A204.1 (cell line): ENCODE measurements at regions not wholly inside any gene's neighbourhood (a gene's known extent, or its start where the extent isn't known, plus 50 kb on each side); places are given as distances from the start of the nearest gene placed in this dataset.
"Not testable (repeated sequence)": the region's sequence is repeated elsewhere in the genome, so short reads cannot be mapped to it uniquely, and the experiment has no call there.

Experiments
- FAIRE-seq: peaks from 2 replicates; lab custom pipeline; 2012; peaks lifted over from hg19 to GRCh38; lab: Jason Lieb, UNC

GRCh38 chr15:23750179-23750578, 63.1 kb upstream of the NDN start:
- FAIRE-seq: no peak

DNA sequence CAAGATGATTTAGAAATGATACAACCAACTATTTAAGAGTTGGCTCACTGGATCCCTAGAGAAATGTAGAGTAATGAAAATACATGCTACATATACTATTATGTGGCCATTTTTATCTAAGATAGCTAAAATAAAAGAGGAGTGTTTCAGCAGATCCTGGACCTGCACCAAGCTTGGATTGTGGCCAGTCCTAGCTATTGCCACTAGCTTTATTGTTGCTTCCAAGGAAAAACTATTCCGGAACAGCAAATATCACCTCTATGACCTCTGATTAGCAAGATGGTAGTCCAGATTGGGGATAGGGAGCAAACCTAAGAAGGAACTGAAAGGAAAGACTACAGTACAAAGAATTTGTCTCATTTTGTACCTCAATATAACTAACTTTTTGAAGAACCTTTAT, 63.7 kb upstream of the NDN start:
- FAIRE-seq: no peak

- FAIRE-seq: no peak
Measured at GRCh38 chr15:23753248-23753647, 66.1 kb upstream of the NDN start.

DNA sequence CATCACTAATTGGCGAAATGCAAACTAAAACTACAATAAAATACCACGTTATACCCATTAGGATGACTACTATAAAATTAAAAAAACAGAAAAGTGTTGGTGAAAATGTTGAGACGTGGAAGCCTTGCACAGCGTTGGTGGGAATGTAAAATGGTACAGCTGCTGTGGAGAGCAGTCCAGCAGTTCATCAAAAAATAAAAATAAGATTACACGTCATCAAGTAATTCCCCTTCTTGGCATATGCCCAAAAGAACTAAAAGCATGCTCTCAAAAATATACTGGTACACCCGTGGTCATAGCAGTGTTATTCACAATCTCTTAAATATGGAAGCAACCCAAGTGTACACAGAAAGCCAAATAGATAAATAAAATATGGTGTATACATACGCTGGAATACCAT, 71.8 kb upstream of the NDN start:
- FAIRE-seq: no peak

DNA sequence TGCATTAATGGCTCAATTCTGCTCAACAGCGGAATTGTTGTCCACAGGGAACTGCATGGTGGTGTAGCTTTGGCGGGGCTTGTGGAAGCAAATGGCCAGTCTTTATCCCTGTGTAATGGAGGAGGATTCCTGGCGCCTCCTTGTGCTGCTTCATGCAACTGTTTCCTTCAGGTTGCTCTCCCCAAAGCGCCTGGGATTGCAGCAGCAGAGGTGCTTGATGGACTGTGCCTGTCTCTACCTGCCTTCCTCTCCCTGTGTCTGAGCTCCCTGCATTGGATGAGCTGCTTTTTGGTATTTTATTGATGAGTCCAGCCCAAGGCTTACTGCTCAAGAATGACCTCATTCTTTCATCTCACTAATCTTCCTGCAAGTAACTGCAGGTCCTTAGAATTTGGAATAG, 72.9 kb upstream of the NDN start:
- FAIRE-seq: no peak

DNA sequence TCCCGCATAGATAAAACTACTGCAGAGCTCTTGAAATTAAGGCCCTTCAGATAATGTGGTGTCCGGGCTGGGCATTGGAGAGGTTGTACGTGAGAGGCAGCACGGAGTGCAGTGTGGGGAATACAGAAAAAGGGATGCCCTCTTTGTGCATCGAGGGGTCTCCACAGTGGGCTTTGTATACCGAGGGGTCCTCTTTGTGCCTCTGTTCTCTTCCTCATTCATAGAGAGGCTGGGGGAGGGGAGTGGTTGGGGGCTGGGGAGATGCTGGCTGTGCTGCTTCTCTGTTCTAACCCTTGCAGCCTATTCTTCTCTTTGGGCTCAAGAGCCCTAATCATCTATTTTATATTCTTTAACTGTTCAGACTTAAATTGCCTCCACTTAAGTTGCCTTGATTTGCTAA, 74.3 kb upstream of the NDN start:
- FAIRE-seq: no peak

DNA sequence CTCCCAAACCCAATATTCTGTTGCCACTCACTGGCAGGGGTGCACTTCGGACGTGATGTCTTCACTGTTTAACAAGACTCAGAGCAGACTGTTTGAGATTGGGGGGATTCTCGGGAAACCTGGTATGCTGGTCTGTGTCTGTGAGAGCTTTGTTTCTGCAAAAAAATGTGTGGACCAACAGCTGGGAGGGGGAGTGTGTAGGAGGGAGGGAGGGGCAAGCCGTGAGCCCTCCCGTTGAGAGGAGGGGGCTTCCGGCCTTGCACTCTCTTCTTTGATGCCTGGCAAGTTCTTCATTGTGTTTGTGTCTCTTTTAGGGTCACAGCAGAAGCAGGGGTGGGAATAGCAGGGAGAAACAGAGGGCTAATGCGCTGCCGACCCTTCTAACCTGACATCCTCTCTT, 74.9 kb upstream of the NDN start:
- FAIRE-seq: no peak

DNA sequence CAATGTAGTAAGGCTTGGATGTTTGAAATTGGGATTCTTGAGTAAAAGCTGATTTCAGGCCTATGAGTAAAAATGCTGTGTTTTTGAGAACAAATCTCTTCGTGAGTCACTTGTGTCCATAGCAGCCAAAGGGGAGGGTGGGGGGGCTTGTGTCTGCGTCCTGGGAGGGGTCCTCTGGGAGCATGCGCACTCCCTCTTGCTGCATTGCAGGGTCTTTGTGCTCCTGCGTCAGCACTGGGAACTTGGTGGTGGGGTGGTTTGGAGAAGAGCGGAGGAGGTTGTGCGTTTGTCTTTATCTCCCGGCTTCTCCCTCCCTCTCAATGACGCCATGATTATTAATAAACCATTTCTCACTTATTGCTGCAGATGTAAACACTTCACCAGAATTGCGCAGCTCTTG, 75.9 kb upstream of the NDN start:
- FAIRE-seq: no peak

DNA sequence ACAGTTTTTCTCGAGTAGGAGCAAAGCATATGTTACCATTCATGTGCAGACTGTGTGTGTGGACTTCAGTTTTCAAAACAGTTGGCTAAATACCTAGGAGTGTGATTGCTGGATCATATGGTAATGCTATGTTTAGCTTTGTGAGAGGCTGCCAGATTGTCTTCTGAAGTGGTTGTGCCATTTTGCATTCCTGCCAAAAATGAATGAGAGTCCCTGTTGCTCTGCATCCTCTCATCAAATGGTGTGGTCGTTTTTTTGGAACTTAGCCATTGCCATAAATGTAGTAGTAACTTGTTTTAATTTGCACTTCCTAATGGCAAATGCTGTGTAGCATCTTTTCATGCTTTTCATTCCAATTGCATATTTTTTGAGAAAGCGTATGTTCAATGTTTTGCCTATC, 77.2 kb upstream of the NDN start:
- no peak for FAIRE-seq

- FAIRE-seq: no peak
Measured at GRCh38 chr15:23764716-23765115, 77.6 kb upstream of the NDN start.

GRCh38 chr15:23766779-23767178, 79.7 kb upstream of the NDN start:
- FAIRE-seq: not testable (repeated sequence)

- no peak for FAIRE-seq
Measured at GRCh38 chr15:23773093-23773492, 86.0 kb upstream of the NDN start.

GRCh38 chr15:23787346-23788105, 100.4 kb upstream of the NDN start:
- no peak for FAIRE-seq

GRCh38 chr15:23793191-23793680, 106.1 kb upstream of the NDN start:
- FAIRE-seq: no peak

GRCh38 chr15:23797747-23798446, 110.8 kb upstream of the NDN start:
- FAIRE-seq: no peak

GRCh38 chr15:23801881-23802280, 114.8 kb upstream of the NDN start:
- FAIRE-seq: no peak

GRCh38 chr15:23802896-23803435, 115.9 kb upstream of the NDN start:
- FAIRE-seq: not testable (repeated sequence)

DNA sequence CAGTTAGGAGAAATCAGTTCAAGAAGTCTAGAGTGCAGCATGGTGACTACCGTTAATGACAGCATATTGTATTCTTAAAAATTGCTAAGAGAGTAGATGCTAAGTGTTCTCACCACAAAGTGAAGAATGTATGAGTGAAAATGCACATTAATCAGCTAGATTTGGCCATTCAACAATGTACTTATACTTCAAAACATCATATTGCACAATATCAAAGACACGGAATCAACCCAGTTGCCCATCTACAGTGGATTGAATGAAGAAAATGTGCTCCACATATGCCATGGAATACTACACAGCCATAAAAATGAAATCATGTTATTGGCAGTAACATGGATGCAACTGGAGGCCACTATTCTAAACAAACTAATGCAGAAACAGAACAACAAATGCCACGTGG, 119.9 kb upstream of the NDN start:
- FAIRE-seq: no peak

DNA sequence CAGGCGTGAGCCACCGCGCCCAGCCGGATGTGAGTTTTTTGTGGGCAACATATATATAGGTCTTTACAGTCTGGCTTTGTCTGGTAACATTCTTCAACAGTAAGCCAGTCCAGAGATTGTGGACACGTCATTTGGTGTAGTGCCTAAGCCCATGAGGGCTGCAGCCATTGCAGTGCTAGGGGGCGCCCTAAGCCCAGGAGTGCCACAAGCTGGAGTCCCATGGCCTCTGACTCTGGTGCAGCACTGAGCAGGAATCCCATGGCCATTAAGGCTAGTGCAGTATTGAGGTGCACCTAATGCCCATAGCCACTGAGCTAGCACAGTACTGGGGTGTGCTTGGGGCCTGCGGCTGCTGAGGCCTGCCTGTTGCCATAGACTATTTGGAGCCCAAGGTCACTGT, 136.4 kb upstream of the NDN start:
- no peak for FAIRE-seq

DNA sequence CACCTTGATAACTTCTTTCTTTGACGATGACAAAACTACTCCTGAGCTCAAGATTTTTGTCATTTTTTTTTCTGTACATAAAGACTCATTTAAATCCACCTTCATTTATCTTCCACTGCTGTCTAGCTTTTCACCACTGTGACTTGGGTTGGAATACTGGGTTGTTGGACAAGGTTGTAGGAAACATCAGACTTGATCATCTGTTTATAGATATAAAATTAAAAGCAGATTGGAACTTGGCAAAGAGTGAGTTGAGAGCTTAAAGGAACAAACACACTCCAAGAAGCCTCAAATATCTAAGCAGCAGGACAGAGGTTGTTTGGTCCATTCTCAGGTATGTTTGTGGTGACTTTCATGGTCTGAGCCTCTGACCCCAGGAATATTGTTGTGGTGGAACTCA, 141.7 kb upstream of the NDN start:
- FAIRE-seq: no peak

DNA sequence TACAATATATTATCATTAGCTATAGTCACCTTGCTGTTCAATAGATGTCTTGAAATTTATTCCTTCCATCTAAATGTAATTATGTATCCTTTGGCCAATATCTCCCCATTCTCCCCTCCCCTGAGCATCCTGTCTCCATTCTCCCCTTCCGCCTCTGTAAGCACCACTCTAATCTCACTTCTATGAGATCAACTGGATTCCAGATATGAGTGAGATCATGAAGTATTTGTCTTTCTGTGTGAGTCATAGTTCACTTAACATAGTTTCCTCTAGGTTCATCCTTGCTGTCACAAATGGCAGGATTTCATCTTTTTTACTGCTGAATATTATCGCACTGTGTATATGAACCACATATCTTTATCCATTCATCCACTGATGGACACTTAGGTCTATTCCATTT, 148.8 kb upstream of the NDN start:
- no peak for FAIRE-seq

DNA sequence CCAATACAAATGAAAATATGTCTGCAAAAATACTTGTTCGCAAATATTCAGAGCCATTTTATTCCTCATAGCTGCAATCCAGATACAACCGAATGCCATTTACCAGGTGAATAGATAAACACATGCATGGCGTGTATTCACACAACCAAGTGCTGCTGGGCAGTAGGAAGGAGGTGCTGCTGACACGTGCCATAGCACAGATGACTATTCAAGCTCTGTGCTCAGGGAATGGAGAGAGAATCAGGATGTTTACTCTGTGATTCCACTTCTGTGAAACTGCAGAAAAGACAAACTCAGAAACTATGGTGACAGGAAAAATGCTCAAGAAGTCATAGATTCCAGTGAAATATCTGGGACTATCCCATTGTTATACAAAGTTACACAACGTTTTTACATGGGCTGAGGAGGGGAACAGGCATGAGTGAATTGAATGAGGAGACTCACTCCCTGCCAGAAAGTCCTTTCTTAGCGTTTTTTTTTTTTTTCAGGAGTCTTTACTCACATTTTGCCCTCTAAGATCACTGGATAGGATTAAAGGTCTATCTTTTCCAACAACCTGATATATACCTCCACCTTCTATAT, 152.9 kb upstream of the NDN start:
- FAIRE-seq: no peak

DNA sequence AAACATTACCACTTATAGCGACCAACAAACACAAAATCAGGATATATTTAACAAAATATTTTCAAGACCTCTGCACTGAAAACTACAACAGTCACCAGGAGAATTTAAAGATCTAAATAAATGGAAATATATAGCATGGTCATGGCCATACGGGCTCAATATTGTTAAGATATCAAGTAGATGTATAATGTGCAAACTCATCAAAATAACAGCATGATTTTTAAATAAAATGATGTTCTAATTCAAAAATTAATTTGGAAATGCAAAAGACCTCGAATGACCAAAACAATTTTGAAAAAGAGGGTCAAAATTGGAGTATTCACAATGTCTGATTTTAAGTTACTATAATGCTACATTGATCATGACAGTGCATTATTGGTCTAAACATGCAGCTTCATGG, 159.1 kb upstream of the NDN start:
- no peak for FAIRE-seq
